ENCODE measurements at regions not wholly inside any gene's neighbourhood (a gene's known extent, or its start where the extent isn't known, plus 50 kb on each side); places are given as distances from the start of the nearest gene placed in this dataset.

- TF ChIP-seq EZH2 (IDR thresholded peaks at IDR 0.05; ENCODE audit: low read depth): no peak
- TF ChIP-seq CTCF (conservative IDR thresholded peaks at IDR 0.05): no peak
Observed at GRCh38 chr17:79148584-79148983, 74.0 kb downstream of the ENGASE start.
